IgD-negative memory B cell (primary cell): ENCODE measurements at regions not wholly inside any gene's neighbourhood (a gene's known extent, or its start where the extent isn't known, plus 50 kb on each side); places are given as distances from the start of the nearest gene placed in this dataset.

Experiments
- H3K27ac Mint-ChIP-seq, 3 donors: one replicate each; pipeline ENCODE4 v1.8.0; 2020 to 2022; ENCODE audit warnings: mild to moderate bottlenecking in 3 of 3, mixed read lengths in 3 of 3, moderate library complexity in 1 of 3
- H3K27me3 Mint-ChIP-seq: one replicate; pipeline ENCODE4 v1.8.0; 2021; ENCODE audit warnings: mixed read lengths
- H3K36me3 Mint-ChIP-seq: one replicate; pipeline ENCODE4 v1.8.0; 2020; ENCODE audit warnings: mild to moderate bottlenecking, mixed read lengths
- H3K4me1 Mint-ChIP-seq, 3 donors: one replicate each; pipeline ENCODE4 v1.8.0; 2020 to 2022; ENCODE audit warnings: mixed read lengths in 3 of 3, mild to moderate bottlenecking in 1 of 3
- H3K4me3 Mint-ChIP-seq, 4 donors: one replicate each; pipeline ENCODE4 v1.8.0; 2020 to 2022; ENCODE audit warnings: mild to moderate bottlenecking in 4 of 4, mixed read lengths in 4 of 4, moderate library complexity in 3 of 4
- H3K9me3 Mint-ChIP-seq, 3 donors: one replicate each; pipeline ENCODE4 v1.8.0; 2020 to 2021; ENCODE audit warnings: mixed read lengths in 3 of 3, mild to moderate bottlenecking in 1 of 3

DNA sequence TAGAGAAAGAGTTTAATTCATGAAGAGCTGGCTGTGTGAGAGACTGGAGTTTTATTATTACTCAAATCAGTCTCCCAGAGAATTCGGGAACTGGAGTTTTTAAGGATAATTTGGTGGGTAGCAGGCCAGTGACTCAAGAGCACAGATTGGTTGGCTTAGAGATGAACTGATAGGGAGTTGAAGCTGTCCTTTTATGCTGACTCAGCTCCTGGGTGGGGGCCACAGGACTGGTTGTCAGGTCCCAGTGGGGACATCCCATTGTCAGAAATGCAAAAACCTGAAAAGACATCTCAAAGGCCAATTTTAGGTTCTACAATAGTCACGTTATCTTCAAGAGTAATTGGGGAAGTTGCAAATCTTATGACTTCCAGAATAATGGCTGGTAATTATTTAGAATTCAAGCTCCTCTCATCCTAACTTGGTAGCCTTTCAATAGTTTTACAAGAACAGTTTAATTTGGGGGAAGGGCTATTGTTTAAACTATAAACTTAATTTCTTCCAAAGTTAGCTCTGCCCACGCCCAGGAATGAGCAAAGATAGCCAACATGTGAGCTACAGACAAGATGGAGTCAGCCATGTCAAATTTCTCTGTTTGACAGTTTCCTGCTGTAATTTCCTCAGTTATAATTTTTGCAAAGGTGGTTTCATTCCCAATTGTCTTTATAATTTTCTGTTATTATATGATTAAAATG lies 149.4 kb upstream of the SLC39A10 start:
- Mint-ChIP-seq H3K27me3 (no peaks in the 10 kb centered on the region), H3K4me1 (peaks cover 5 to 13% (median 7%) of the 10 kb centered on the region in 3 donors), H3K36me3 (no peaks in the 10 kb centered on the region), H3K27ac (peak overlapping the region in 1 of 3 donors; percentile 2), H3K4me3 (no peak overlapping the region), H3K9me3 (peaks cover 0 to 7% (median 2%) of the 10 kb centered on the region in 3 donors)

DNA sequence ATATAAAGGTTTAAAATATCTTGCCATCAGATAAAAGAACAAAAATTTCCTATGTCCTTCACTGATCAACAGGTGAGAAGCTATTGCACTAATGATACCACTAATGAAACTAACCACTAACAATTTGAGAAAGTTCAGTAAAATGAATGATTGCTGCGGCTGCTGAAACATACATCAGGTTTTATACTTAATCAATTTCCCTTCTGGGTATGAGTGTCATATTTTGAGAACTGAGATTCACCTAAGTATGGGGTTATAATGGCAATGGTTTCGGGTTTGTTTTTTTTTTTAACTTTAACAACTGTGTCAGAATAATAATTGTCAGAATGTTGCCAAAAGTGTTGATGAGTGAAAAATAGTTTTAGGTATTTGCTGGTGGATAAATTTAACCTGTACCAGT lies 151.3 kb upstream of the SLC39A10 start:
- Mint-ChIP-seq H3K27me3 (no peaks in the 10 kb centered on the region), H3K27ac (no peak overlapping the region), H3K4me1 (peaks cover 7 to 22% (median 11%) of the 10 kb centered on the region in 3 donors), H3K4me3 (no peak overlapping the region), H3K36me3 (no peaks in the 10 kb centered on the region), H3K9me3 (peaks cover 0 to 7% (median 2%) of the 10 kb centered on the region in 3 donors)

DNA sequence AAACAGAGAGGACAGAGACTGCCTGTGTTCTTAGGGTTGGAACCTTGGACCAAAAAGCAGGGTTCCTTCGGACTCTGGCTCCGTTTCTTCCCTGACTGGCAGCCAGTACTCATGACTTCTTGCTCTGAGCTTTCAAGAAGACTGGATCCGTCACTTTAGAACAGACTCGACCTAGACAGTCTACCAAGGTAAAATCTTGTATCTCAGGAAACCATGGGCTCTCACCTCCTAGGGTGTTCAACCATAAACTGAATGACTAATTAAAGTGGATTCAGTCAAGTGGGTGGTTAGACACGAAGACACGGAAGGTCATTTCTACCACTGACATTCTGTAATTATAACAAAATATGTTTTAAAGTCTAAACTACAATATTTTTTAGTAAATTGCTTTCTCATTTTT lies 153.8 kb upstream of the SLC39A10 start:
- no peak overlapping the region for H3K27ac Mint-ChIP-seq
- H3K4me3 Mint-ChIP-seq: no peak overlapping the region
- peaks cover 0 to 7% (median 0%) of the 10 kb centered on the region in 3 donors for H3K9me3 Mint-ChIP-seq
- peaks cover 9 to 26% (median 22%) of the 10 kb centered on the region in 3 donors for H3K4me1 Mint-ChIP-seq
- no peaks in the 10 kb centered on the region for H3K36me3 Mint-ChIP-seq
- H3K27me3 Mint-ChIP-seq: no peaks in the 10 kb centered on the region

GRCh38 chr2:195501746-195502145 lies 155.3 kb upstream of the SLC39A10 start:
- Mint-ChIP-seq H3K27ac (no peak overlapping the region), H3K4me1 (peaks cover 12 to 30% (median 26%) of the 10 kb centered on the region in 3 donors), H3K9me3 (peaks cover 0 to under 1% (median 0%) of the 10 kb centered on the region in 3 donors), H3K4me3 (no peak overlapping the region), H3K27me3 (no peaks in the 10 kb centered on the region), H3K36me3 (no peaks in the 10 kb centered on the region)

- peaks cover 12 to 30% (median 26%) of the 10 kb centered on the region in 3 donors for H3K4me1 Mint-ChIP-seq
- peak overlapping the region in 1 of 4 donors; percentile 17 for H3K4me3 Mint-ChIP-seq
- peaks cover 3% of the 10 kb centered on the region for H3K27me3 Mint-ChIP-seq
- no peaks in the 10 kb centered on the region for H3K36me3 Mint-ChIP-seq
- no peak overlapping the region for H3K27ac Mint-ChIP-seq
- H3K9me3 Mint-ChIP-seq: no peaks in the 10 kb centered on the region
Observed at GRCh38 chr2:195500879-195501278, 156.1 kb upstream of the SLC39A10 start.

- Mint-ChIP-seq H3K36me3 (no peaks in the 10 kb centered on the region), H3K9me3 (no peaks in the 10 kb centered on the region), H3K27ac (no peak overlapping the region), H3K4me1 (peaks cover 7 to 21% (median 17%) of the 10 kb centered on the region in 3 donors), H3K27me3 (peaks cover 4% of the 10 kb centered on the region), H3K4me3 (no peak overlapping the region)
Observed at GRCh38 chr2:195498839-195499490, 158.1 kb upstream of the SLC39A10 start.

DNA sequence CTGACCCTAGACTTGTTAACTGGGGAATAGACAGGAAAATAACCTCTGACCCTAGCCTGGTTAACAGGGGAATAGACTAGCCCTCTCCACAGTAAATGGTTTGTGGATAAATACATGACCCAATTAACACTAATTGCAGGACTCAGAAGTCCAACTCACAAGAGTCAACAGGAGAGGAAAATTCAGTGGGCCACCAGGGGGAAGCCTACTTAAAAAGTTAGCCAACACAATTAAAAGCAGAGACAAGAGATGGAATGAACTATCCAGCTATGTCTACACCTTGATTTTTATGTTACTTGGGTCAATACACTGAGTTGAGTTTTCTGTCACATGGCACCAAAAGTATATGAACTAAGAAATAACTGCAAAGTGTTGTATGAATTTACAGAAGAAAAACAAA lies 158.8 kb upstream of the SLC39A10 start:
- H3K27ac Mint-ChIP-seq: no peak overlapping the region
- H3K4me3 Mint-ChIP-seq: no peak overlapping the region
- no peaks in the 10 kb centered on the region for H3K9me3 Mint-ChIP-seq
- peaks cover 4% of the 10 kb centered on the region for H3K27me3 Mint-ChIP-seq
- no peaks in the 10 kb centered on the region for H3K36me3 Mint-ChIP-seq
- peaks cover 7 to 21% (median 17%) of the 10 kb centered on the region in 3 donors for H3K4me1 Mint-ChIP-seq

GRCh38 chr2:195496991-195497390 lies 160.0 kb upstream of the SLC39A10 start:
- Mint-ChIP-seq H3K36me3 (no peaks in the 10 kb centered on the region), H3K27ac (no peak overlapping the region), H3K9me3 (no peaks in the 10 kb centered on the region), H3K4me3 (no peak overlapping the region), H3K4me1 (peaks cover 7 to 21% (median 15%) of the 10 kb centered on the region in 3 donors), H3K27me3 (peaks cover 4% of the 10 kb centered on the region)

GRCh38 chr2:195495966-195496365 lies 161.1 kb upstream of the SLC39A10 start:
- no peak overlapping the region for H3K27ac Mint-ChIP-seq
- H3K27me3 Mint-ChIP-seq: peaks cover 4% of the 10 kb centered on the region
- peaks cover 7 to 18% (median 10%) of the 10 kb centered on the region in 3 donors for H3K4me1 Mint-ChIP-seq
- H3K36me3 Mint-ChIP-seq: no peaks in the 10 kb centered on the region
- no peaks in the 10 kb centered on the region for H3K9me3 Mint-ChIP-seq
- peak overlapping the region in 1 of 4 donors; percentile 53 for H3K4me3 Mint-ChIP-seq

GRCh38 chr2:195495351-195495750 lies 161.7 kb upstream of the SLC39A10 start:
- no peak overlapping the region for H3K4me3 Mint-ChIP-seq
- H3K9me3 Mint-ChIP-seq: no peaks in the 10 kb centered on the region
- peaks cover 4% of the 10 kb centered on the region for H3K27me3 Mint-ChIP-seq
- H3K27ac Mint-ChIP-seq: no peak overlapping the region
- H3K36me3 Mint-ChIP-seq: no peaks in the 10 kb centered on the region
- peaks cover 6 to 12% (median 7%) of the 10 kb centered on the region in 3 donors for H3K4me1 Mint-ChIP-seq

DNA sequence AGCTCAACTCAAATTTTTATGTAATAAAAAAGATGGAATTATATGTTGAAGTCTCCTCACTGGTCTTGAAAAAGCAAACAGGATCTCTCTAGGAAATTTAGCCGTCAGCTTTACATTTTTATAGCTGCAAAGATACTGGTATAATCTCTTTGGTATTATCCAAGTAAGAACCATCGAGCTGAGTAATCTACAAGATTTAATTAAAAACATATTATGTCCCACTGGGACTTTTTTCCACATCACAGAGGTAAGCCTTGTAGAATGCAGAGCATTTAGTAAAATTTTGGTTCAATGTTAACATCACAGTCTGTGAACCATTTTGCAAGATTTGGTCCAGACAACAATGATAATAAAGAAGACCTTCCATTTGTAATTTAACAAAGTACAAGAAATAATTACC lies 162.6 kb upstream of the SLC39A10 start:
- peaks cover 4% of the 10 kb centered on the region for H3K27me3 Mint-ChIP-seq
- no peaks in the 10 kb centered on the region for H3K9me3 Mint-ChIP-seq
- no peaks in the 10 kb centered on the region for H3K36me3 Mint-ChIP-seq
- H3K4me1 Mint-ChIP-seq: peaks cover 6 to 8% (median 7%) of the 10 kb centered on the region in 3 donors
- H3K27ac Mint-ChIP-seq: no peak overlapping the region
- no peak overlapping the region for H3K4me3 Mint-ChIP-seq

DNA sequence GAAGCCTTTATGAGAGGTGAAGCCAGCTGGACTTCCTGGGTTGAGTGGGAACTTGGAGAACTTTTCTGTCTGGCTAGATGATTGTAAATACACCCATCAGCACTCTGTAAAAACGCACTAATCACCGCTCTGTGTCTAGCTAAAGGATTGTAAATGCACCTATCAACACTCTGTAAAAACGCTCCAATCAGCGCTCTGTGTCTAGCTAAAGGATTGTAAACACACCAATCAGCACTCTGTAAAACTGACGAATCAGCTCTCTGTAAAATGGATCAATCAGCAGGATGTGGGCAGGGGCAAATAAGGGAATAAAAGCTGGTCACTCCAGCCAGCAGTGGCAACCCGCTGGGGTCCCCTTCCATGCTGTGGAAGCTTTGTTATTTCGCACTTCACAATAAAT lies 163.6 kb upstream of the SLC39A10 start:
- no peak overlapping the region for H3K4me3 Mint-ChIP-seq
- no peak overlapping the region for H3K27ac Mint-ChIP-seq
- no peaks in the 10 kb centered on the region for H3K36me3 Mint-ChIP-seq
- no peaks in the 10 kb centered on the region for H3K9me3 Mint-ChIP-seq
- peaks cover 6 to 7% (median 7%) of the 10 kb centered on the region in 3 donors for H3K4me1 Mint-ChIP-seq
- H3K27me3 Mint-ChIP-seq: peaks cover 4% of the 10 kb centered on the region

- Mint-ChIP-seq H3K27ac (no peak overlapping the region), H3K36me3 (no peaks in the 10 kb centered on the region), H3K9me3 (no peaks in the 10 kb centered on the region)
Observed at GRCh38 chr2:195490319-195490718, 166.7 kb upstream of the SLC39A10 start.

GRCh38 chr2:195489101-195489500 lies 167.9 kb upstream of the SLC39A10 start:
- no peaks in the 10 kb centered on the region for H3K9me3 Mint-ChIP-seq
- no peaks in the 10 kb centered on the region for H3K36me3 Mint-ChIP-seq
- H3K27ac Mint-ChIP-seq: no peak overlapping the region
- no peak overlapping the region for H3K4me3 Mint-ChIP-seq
- no peaks in the 10 kb centered on the region for H3K27me3 Mint-ChIP-seq
- peaks cover 0 to 1% (median 0%) of the 10 kb centered on the region in 3 donors for H3K4me1 Mint-ChIP-seq

More at GRCh38 chr2:195490319-195490718, 166.7 kb upstream of the SLC39A10 start:
- Mint-ChIP-seq H3K27me3 (no peaks in the 10 kb centered on the region), H3K4me1 (peaks cover 0 to 1% (median 0%) of the 10 kb centered on the region in 3 donors), H3K4me3 (no peak overlapping the region)

DNA sequence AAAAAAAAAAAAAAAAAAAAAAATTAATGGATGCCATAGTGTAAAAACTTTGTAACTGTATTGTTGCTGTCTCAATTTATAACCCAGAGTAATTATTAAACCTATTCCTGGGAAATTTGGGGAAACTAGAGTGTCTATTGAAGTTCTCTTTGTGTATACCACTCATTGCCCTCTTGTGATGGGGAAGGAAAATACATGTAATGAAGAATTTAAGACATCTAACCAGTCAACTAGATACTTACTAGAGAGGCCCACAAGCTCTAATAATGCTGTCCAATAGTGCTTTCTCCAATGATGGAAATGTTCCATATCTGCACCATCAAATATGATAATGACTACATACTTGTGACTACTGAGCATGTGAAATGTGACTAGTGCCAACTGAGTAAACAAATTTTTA lies 168.5 kb upstream of the SLC39A10 start:
- Mint-ChIP-seq H3K4me1 (peaks cover 0 to 1% (median 0%) of the 10 kb centered on the region in 3 donors), H3K36me3 (no peaks in the 10 kb centered on the region), H3K9me3 (no peaks in the 10 kb centered on the region), H3K27ac (no peak overlapping the region), H3K27me3 (no peaks in the 10 kb centered on the region), H3K4me3 (no peak overlapping the region)
